ENCODE measurements at regions not wholly inside any gene's neighbourhood (a gene's known extent, or its start where the extent isn't known, plus 50 kb on each side); places are given as distances from the start of the nearest gene placed in this dataset.

DNA sequence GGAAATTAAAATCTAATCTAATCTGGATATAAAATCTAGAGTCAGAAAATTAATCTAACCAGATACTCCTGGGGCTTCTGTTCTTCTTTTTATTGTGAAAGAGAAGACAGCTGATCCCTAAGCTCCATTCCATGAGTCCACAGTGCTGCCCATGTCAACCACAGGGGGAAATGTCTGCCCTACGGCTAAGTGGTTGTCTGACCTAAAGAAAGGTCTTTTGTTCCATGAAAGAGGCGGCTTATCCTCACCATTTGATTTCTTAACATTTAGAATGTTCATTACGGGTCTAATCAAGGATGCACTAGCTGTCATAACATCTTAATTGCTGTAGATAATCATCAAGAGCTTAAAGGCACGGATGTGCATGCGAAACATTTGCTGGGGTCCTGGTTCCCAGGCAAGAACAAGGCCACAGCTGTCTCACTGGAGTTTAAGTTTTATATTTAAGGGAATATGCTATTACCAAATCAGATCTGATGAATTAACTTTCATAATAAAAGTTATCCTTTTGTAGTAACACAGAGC lies 162.6 kb downstream of the PAX3 start:
- H3K36me3 ChIP-seq (ENCODE audit: control insufficient read depth in 2 of 2, extremely low read depth in 1 of 2, insufficient read depth in 2 of 2, low read length in 2 of 2), result no peaks in the 10 kb centered on the region
- no peaks in the 10 kb centered on the region for H4K20me1 ChIP-seq (ENCODE audit: control insufficient read depth, extremely low read depth, insufficient read depth, low read length)
- DNase-seq (ENCODE audit: low read depth, low spot score) (no peak), FAIRE-seq (no peak)
- no peak overlapping the region for H3K4me2 ChIP-seq (ENCODE audit: control insufficient read depth, extremely low read depth, insufficient read depth, low read depth, low read length)
- H3K9me1 ChIP-seq (ENCODE audit: control insufficient read depth, extremely low read depth, insufficient read depth, low read length), result no peaks in the 10 kb centered on the region
- H3K79me2 ChIP-seq (ENCODE audit: control insufficient read depth, insufficient read depth, low read length), result no peaks in the 10 kb centered on the region
- TF ChIP-seq EZH2 (IDR thresholded peaks at IDR 0.05; ENCODE audit: low read length), result no peak
- TF ChIP-seq, protein P1, sequence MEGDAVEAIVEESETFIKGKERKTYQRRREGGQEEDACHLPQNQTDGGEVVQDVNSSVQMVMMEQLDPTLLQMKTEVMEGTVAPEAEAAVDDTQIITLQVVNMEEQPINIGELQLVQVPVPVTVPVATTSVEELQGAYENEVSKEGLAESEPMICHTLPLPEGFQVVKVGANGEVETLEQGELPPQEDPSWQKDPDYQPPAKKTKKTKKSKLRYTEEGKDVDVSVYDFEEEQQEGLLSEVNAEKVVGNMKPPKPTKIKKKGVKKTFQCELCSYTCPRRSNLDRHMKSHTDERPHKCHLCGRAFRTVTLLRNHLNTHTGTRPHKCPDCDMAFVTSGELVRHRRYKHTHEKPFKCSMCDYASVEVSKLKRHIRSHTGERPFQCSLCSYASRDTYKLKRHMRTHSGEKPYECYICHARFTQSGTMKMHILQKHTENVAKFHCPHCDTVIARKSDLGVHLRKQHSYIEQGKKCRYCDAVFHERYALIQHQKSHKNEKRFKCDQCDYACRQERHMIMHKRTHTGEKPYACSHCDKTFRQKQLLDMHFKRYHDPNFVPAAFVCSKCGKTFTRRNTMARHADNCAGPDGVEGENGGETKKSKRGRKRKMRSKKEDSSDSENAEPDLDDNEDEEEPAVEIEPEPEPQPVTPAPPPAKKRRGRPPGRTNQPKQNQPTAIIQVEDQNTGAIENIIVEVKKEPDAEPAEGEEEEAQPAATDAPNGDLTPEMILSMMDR (optimal IDR thresholded peaks at IDR 0.05 in 1 of 3, IDR thresholded peaks at IDR 0.05 in 1 of 3, conservative IDR thresholded peaks at IDR 0.05 in 1 of 3; ENCODE audit: extremely low read depth in 1 of 3, insufficient read depth in 2 of 3, low read length in 3 of 3), result no peak
- H3K4me3 ChIP-seq (ENCODE audit: control insufficient read depth in 2 of 3, extremely low read depth in 1 of 3, insufficient read depth in 2 of 3, low read depth in 1 of 3, low read length in 3 of 3), result no peak overlapping the region
- H2AFZ ChIP-seq (ENCODE audit: control insufficient read depth, low read length), result no peak overlapping the region
- H3K4me1 ChIP-seq (ENCODE audit: control insufficient read depth, extremely low read depth, insufficient read depth, low read length), result peaks cover 1% of the 10 kb centered on the region
- no peak overlapping the region for H3K27ac ChIP-seq (ENCODE audit: control insufficient read depth, insufficient read depth, low read length)
- dilution Hi-C loops (cut with MboI; ENCODE audit: extremely low pct_ligation_motif_present, low sequenced_read_pairs), result no loop called here
- no peaks in the 10 kb centered on the region for H3K9me3 ChIP-seq (ENCODE audit: control insufficient read depth, low read depth, low read length)
- no peak overlapping the region for H3K9ac ChIP-seq (ENCODE audit: control insufficient read depth, extremely low read depth, insufficient read depth, low read length)
- no peaks in the 10 kb centered on the region for H3K27me3 ChIP-seq (ENCODE audit: control insufficient read depth, extremely low read depth, insufficient read depth, low read length)

DNA sequence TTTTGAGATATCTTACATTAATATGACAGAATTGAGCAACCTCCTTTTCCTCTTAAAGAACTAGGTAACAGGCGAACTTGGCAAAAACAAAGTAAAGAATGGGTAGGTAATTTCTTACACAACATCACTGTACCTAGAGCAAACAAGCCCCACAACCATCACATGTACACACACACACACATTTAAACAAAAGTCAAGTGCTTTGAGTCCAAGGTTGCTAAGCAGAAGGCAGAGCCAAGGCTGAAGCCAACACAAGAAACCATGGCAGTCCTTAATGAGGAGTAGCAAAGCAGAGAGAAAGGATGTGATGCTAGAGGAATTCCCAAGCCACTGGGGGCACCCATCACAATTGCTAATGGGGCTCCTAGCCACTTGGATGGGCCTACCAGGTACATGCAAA lies 164.1 kb downstream of the PAX3 start:
- DNase-seq (ENCODE audit: low read depth, low spot score), result no peak
- H3K79me2 ChIP-seq (ENCODE audit: control insufficient read depth, insufficient read depth, low read length), result no peaks in the 10 kb centered on the region
- TF ChIP-seq, protein P1 (optimal IDR thresholded peaks at IDR 0.05 in 1 of 3, IDR thresholded peaks at IDR 0.05 in 1 of 3, conservative IDR thresholded peaks at IDR 0.05 in 1 of 3; ENCODE audit: extremely low read depth in 1 of 3, insufficient read depth in 2 of 3, low read length in 3 of 3), result no peak
- TF ChIP-seq EZH2 (IDR thresholded peaks at IDR 0.05; ENCODE audit: low read length), result no peak
- FAIRE-seq, result no peak
- dilution Hi-C loops (cut with MboI; ENCODE audit: extremely low pct_ligation_motif_present, low sequenced_read_pairs), result no loop called here
- H3K4me3 ChIP-seq (ENCODE audit: control insufficient read depth in 2 of 3, extremely low read depth in 1 of 3, insufficient read depth in 2 of 3, low read depth in 1 of 3, low read length in 3 of 3), result no peak overlapping the region
- no peaks in the 10 kb centered on the region for H3K9me1 ChIP-seq (ENCODE audit: control insufficient read depth, extremely low read depth, insufficient read depth, low read length)
- H4K20me1 ChIP-seq (ENCODE audit: control insufficient read depth, extremely low read depth, insufficient read depth, low read length), result no peaks in the 10 kb centered on the region
- H3K4me2 ChIP-seq (ENCODE audit: control insufficient read depth, extremely low read depth, insufficient read depth, low read depth, low read length), result no peak overlapping the region
- no peaks in the 10 kb centered on the region for H3K9me3 ChIP-seq (ENCODE audit: control insufficient read depth, low read depth, low read length)
- no peak overlapping the region for H3K27ac ChIP-seq (ENCODE audit: control insufficient read depth, insufficient read depth, low read length)
- no peaks in the 10 kb centered on the region for H3K4me1 ChIP-seq (ENCODE audit: control insufficient read depth, extremely low read depth, insufficient read depth, low read length)
- no peaks in the 10 kb centered on the region for H3K36me3 ChIP-seq (ENCODE audit: control insufficient read depth in 2 of 2, extremely low read depth in 1 of 2, insufficient read depth in 2 of 2, low read length in 2 of 2)
- H3K9ac ChIP-seq (ENCODE audit: control insufficient read depth, extremely low read depth, insufficient read depth, low read length), result no peak overlapping the region
- H2AFZ ChIP-seq (ENCODE audit: control insufficient read depth, low read length), result no peak overlapping the region
- no peaks in the 10 kb centered on the region for H3K27me3 ChIP-seq (ENCODE audit: control insufficient read depth, extremely low read depth, insufficient read depth, low read length)

All from keratinocyte (primary cell).